K562 (cell line): ENCODE measurements at regions not wholly inside any gene's neighbourhood (a gene's known extent, or its start where the extent isn't known, plus 50 kb on each side); places are given as distances from the start of the nearest gene placed in this dataset.

Experiments used
- ATAC-seq: fragments of 200-7000 bp; cut with Tn5 transposase; 3 replicates; pipeline ENCODE4 v1.9.1; 2020; ENCODE audit warnings: moderate library complexity
- BruUV-seq: library from RNA; stranded (reverse); fragments of 400-500 nt; replicated peaks from 2 replicates; lab custom pipeline; 2021; lab: Mats Ljungman, UMichigan
- CTCF ChIA-PET: fragments of 300-600 bp; formaldehyde crosslinking; extraction: SDS; loops from one replicate; lab custom pipeline; 2021; ENCODE audit warnings: low intra/inter-chr PET ratio; lab: Yijun Ruan, JAX
- POLR2A ChIA-PET: fragments of 300-600, 350-650 bp; sonication (Branson Sonifier 250); formaldehyde crosslinking; extraction: SDS; loops from one replicate; lab custom pipeline; 2021; ENCODE audit warnings: antibody characterized with exemption, inconsistent platforms; lab: Yijun Ruan, JAX
- DNase-seq, 4 experiments: peaks; one replicate each; pipeline versions ENCODE4 v3.0.0 to v3.0.0-alpha.2; 2011 to 2018; ENCODE audit warnings: low spot score in 3 of 4, mixed read lengths in 3 of 4; ENCODE audit errors: extremely low read depth in 1 of 4
- FAIRE-seq: peaks from 2 replicates; lab custom pipeline; 2011; peaks lifted over from hg19 to GRCh38; lab: Jason Lieb, UNC
- H2AFZ ChIP-seq: 2 replicates; pipeline ENCODE4 v1.6.0; 2011; ENCODE audit warnings: low read depth, low read length, control low read depth, inconsistent platforms
- H3K27ac ChIP-seq: fragments of 200-600 bp; 3 replicates; pipeline ENCODE4 v1.8.0; 2011; ENCODE audit warnings: low read depth, mild to moderate bottlenecking, control low read depth, inconsistent platforms, low read length, moderate library complexity, mixed read lengths; ENCODE audit errors: extremely low read depth
- H3K27me3 ChIP-seq, 2 experiments: fragments of 300-600 bp in 1 of 2; 2 replicates in 1 of 2; 3 replicates in 1 of 2; pipeline versions ENCODE4 v1.6.0 to v1.8.0; 2011; ENCODE audit warnings: inconsistent platforms in 2 of 2, low read length in 2 of 2, mild to moderate bottlenecking in 1 of 2, mixed read lengths in 1 of 2, moderate library complexity in 1 of 2; ENCODE audit not compliant: control insufficient read depth in 2 of 2, insufficient read depth in 2 of 2
- H3K36me3 ChIP-seq: fragments of 300-600 bp; 3 replicates; pipeline ENCODE4 v1.8.0; 2011; ENCODE audit warnings: mild to moderate bottlenecking, low read length, inconsistent platforms; ENCODE audit not compliant: control insufficient read depth, insufficient read depth
- H3K4me1 ChIP-seq, 2 experiments: fragments of 200-600 bp in 1 of 2; replicated peaks in 1 of 2; 2 replicates in 1 of 2; 3 replicates in 1 of 2; pipeline versions ENCODE4 v1.5.1 to v1.8.0; 2011; ENCODE audit warnings: inconsistent platforms in 2 of 2, low read length in 2 of 2, mild to moderate bottlenecking in 1 of 2, mixed read lengths in 1 of 2, moderate library complexity in 1 of 2; ENCODE audit not compliant: control insufficient read depth in 2 of 2, insufficient read depth in 2 of 2
- H3K4me2 ChIP-seq: 2 replicates; pipeline ENCODE4 v1.6.1; 2011; ENCODE audit warnings: low read length, control low read depth, inconsistent platforms, mixed read lengths; ENCODE audit not compliant: insufficient read depth
- H3K4me3 ChIP-seq: fragments of 200-600 bp; sonication (generic), shearing (Covaris generic); 2 replicates; pipeline ENCODE4 v1.5.1; 2016; ENCODE audit warnings: control low read depth, inconsistent platforms
- H3K79me2 ChIP-seq: fragments of 200-600 bp; 3 replicates; pipeline ENCODE4 v1.8.0; 2011; ENCODE audit warnings: low read length, inconsistent platforms; ENCODE audit not compliant: control insufficient read depth, insufficient read depth
- H3K9ac ChIP-seq, 2 experiments: 2 replicates each; pipeline versions ENCODE4 v1.6.0 to v1.6.1; 2011; ENCODE audit warnings: low read depth in 2 of 2, low read length in 2 of 2, control low read depth in 1 of 2, inconsistent platforms in 1 of 2, mild to moderate bottlenecking in 1 of 2, mixed read lengths in 1 of 2; ENCODE audit not compliant: insufficient read depth in 1 of 2
- H3K9me1 ChIP-seq: one replicate; pipeline ENCODE4 v1.6.0; 2011; ENCODE audit warnings: inconsistent platforms, mild to moderate bottlenecking, low read length, moderate library complexity; ENCODE audit not compliant: control insufficient read depth, insufficient read depth
- H3K9me3 ChIP-seq: replicated peaks from 2 replicates; pipeline ENCODE4 v1.5.1; 2011; ENCODE audit warnings: low read depth, low read length, inconsistent platforms; ENCODE audit not compliant: control insufficient read depth, insufficient read depth
- H4K20me1 ChIP-seq: replicated peaks from 2 replicates; pipeline ENCODE4 v1.6.1; 2011; ENCODE audit warnings: low read length, inconsistent platforms, mixed read lengths; ENCODE audit not compliant: control insufficient read depth, insufficient read depth
- EGR1 ChIP-seq: fragments of 450-650 bp; conservative IDR thresholded peaks from 2 replicates; pipeline ENCODE4 v1.6.1; 2017; ENCODE audit warnings: mild to moderate bottlenecking
- FOXJ2 ChIP-seq: fragments of 200-800 bp; sonication (Bioruptor generic); IDR thresholded peaks from 2 replicates; pipeline ENCODE4 v1.6.1; 2016; ENCODE audit warnings: missing genetic modification characterization, missing compliant biosample characterization
- WGBS: fragments of 100-300 bp; shearing (Covaris generic); methylation state at CpG from one replicate; pipeline ENCODE4 v1.1.6; 2016; ENCODE audit warnings: low coverage, mixed read lengths; ENCODE audit not compliant: insufficient coverage; ENCODE audit errors: missing lambda C conversion rate; 5-methylcytosine and 5-hydroxymethylcytosine counted together
- in situ Hi-C: fragments of 300-500 bp; cut with MboI; formaldehyde crosslinking; loops from 4 replicates; pipeline ENCODE4 v1.15.0; 2018; ENCODE audit warnings: inconsistent platforms, mixed read lengths
- intact Hi-C: fragments of 100-400 bp; cut with micrococcal nuclease; formaldehyde crosslinking; loops from 2 replicates; pipeline ENCODE4 v1.14.2; 2022
- TF ChIP-seq, protein P1 (sequence below): fragments of 250-450 bp; sonication (Bioruptor Pico); IDR thresholded peaks from 2 replicates; pipeline ENCODE4 v1.8.0; 2022; ENCODE audit warnings: inconsistent platforms
- TF ChIP-seq, protein P2 (sequence below): fragments of 450-650 bp; conservative IDR thresholded peaks from 2 replicates; pipeline ENCODE4 v1.6.1; 2016; ENCODE audit warnings: missing genetic modification characterization, low read depth, mild to moderate bottlenecking, control low read depth, missing compliant biosample characterization
- TF ChIP-seq, protein P3 (sequence below): fragments of 450-650 bp; formaldehyde crosslinking; IDR thresholded peaks from 2 replicates; pipeline ENCODE4 v1.4.0; 2020; ENCODE audit warnings: mild to moderate bottlenecking
- TF ChIP-seq, protein P4 (sequence below): fragments of 450-650 bp; IDR thresholded peaks from 2 replicates; pipeline ENCODE4 v1.6.1; 2017; ENCODE audit warnings: antibody characterized with exemption, mild to moderate bottlenecking

DNA sequence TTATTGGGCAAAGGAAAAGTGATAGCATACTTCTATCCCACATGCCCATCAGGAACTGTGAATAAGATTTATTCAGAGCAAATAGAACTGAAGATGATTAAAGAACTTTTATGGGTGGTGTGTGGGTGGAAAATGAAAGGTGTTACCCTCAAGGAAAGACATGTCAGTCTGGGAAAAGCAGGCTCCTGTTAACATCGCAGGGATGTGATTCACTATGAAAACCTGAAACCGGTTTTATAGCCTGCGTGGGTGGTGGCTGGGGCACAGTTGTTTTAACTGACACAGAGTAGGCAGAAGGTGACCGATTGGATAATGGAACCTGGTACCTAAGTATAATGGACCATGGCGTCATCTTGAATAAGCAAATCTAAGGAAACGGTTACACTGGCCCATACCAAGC lies 61.3 kb upstream of the CASK start:
- no peak for ATAC-seq

More for the DNA sequence above, 61.3 kb upstream of the CASK start:
- Histone ChIP-seq H3K27ac (no peak overlapping the region), H3K36me3 (no peaks in the 10 kb centered on the region), H2AFZ (no peak overlapping the region), H4K20me1 (no peaks in the 10 kb centered on the region), H3K79me2 (no peaks in the 10 kb centered on the region), H3K4me2 (no peak overlapping the region), H3K9me3 (no peaks in the 10 kb centered on the region), H3K9ac (no peak overlapping the region), H3K9me1 (no peaks in the 10 kb centered on the region), H3K27me3 (no peaks in the 10 kb centered on the region), H3K4me1 (peaks cover 0 to 3% of the 10 kb centered on the region in 2 experiments; a peak in 3 of 5 replicates), H3K4me3 (no peak overlapping the region)
- no peak for FAIRE-seq
- CTCF ChIA-PET, result no interaction called here
- TF ChIP-seq EGR1, result peak; percentile 10; the same call in 1 of the 2 replicates
- TF ChIP-seq, protein P1, sequence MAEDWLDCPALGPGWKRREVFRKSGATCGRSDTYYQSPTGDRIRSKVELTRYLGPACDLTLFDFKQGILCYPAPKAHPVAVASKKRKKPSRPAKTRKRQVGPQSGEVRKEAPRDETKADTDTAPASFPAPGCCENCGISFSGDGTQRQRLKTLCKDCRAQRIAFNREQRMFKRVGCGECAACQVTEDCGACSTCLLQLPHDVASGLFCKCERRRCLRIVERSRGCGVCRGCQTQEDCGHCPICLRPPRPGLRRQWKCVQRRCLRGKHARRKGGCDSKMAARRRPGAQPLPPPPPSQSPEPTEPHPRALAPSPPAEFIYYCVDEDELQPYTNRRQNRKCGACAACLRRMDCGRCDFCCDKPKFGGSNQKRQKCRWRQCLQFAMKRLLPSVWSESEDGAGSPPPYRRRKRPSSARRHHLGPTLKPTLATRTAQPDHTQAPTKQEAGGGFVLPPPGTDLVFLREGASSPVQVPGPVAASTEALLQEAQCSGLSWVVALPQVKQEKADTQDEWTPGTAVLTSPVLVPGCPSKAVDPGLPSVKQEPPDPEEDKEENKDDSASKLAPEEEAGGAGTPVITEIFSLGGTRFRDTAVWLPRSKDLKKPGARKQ (CRISPR knock-in tag), result no peak
- TF ChIP-seq, protein P2, sequence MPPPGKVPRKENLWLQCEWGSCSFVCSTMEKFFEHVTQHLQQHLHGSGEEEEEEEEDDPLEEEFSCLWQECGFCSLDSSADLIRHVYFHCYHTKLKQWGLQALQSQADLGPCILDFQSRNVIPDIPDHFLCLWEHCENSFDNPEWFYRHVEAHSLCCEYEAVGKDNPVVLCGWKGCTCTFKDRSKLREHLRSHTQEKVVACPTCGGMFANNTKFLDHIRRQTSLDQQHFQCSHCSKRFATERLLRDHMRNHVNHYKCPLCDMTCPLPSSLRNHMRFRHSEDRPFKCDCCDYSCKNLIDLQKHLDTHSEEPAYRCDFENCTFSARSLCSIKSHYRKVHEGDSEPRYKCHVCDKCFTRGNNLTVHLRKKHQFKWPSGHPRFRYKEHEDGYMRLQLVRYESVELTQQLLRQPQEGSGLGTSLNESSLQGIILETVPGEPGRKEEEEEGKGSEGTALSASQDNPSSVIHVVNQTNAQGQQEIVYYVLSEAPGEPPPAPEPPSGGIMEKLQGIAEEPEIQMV (tag), result no peak
- TF ChIP-seq, protein P3, sequence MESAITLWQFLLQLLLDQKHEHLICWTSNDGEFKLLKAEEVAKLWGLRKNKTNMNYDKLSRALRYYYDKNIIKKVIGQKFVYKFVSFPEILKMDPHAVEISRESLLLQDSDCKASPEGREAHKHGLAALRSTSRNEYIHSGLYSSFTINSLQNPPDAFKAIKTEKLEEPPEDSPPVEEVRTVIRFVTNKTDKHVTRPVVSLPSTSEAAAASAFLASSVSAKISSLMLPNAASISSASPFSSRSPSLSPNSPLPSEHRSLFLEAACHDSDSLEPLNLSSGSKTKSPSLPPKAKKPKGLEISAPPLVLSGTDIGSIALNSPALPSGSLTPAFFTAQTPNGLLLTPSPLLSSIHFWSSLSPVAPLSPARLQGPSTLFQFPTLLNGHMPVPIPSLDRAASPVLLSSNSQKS, result no peak
- no peak for TF ChIP-seq FOXJ2 (tag)
- TF ChIP-seq, protein P4, sequence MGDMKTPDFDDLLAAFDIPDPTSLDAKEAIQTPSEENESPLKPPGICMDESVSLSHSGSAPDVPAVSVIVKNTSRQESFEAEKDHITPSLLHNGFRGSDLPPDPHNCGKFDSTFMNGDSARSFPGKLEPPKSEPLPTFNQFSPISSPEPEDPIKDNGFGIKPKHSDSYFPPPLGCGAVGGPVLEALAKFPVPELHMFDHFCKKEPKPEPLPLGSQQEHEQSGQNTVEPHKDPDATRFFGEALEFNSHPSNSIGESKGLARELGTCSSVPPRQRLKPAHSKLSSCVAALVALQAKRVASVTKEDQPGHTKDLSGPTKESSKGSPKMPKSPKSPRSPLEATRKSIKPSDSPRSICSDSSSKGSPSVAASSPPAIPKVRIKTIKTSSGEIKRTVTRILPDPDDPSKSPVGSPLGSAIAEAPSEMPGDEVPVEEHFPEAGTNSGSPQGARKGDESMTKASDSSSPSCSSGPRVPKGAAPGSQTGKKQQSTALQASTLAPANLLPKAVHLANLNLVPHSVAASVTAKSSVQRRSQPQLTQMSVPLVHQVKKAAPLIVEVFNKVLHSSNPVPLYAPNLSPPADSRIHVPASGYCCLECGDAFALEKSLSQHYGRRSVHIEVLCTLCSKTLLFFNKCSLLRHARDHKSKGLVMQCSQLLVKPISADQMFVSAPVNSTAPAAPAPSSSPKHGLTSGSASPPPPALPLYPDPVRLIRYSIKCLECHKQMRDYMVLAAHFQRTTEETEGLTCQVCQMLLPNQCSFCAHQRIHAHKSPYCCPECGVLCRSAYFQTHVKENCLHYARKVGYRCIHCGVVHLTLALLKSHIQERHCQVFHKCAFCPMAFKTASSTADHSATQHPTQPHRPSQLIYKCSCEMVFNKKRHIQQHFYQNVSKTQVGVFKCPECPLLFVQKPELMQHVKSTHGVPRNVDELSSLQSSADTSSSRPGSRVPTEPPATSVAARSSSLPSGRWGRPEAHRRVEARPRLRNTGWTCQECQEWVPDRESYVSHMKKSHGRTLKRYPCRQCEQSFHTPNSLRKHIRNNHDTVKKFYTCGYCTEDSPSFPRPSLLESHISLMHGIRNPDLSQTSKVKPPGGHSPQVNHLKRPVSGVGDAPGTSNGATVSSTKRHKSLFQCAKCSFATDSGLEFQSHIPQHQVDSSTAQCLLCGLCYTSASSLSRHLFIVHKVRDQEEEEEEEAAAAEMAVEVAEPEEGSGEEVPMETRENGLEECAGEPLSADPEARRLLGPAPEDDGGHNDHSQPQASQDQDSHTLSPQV, result no peak
- 16% methylated on average over 6 of the region's 6 CpGs for WGBS
- in situ Hi-C loops, result no loop called here
- POLR2A ChIA-PET, result no interaction called here
- BruUV-seq, result no TSS peak
- intact Hi-C loops, result no loop called here
- DNase-seq, result no peak
